ENCODE measurements at regions not wholly inside any gene's neighbourhood (a gene's known extent, or its start where the extent isn't known, plus 50 kb on each side); places are given as distances from the start of the nearest gene placed in this dataset.
A peak's percentile ranks its signal among the peaks of the same experiment; 100 is the strongest.
"Not testable (repeated sequence)": the region's sequence is repeated elsewhere in the genome, so short reads cannot be mapped to it uniquely, and the experiment has no call there.

DNA sequence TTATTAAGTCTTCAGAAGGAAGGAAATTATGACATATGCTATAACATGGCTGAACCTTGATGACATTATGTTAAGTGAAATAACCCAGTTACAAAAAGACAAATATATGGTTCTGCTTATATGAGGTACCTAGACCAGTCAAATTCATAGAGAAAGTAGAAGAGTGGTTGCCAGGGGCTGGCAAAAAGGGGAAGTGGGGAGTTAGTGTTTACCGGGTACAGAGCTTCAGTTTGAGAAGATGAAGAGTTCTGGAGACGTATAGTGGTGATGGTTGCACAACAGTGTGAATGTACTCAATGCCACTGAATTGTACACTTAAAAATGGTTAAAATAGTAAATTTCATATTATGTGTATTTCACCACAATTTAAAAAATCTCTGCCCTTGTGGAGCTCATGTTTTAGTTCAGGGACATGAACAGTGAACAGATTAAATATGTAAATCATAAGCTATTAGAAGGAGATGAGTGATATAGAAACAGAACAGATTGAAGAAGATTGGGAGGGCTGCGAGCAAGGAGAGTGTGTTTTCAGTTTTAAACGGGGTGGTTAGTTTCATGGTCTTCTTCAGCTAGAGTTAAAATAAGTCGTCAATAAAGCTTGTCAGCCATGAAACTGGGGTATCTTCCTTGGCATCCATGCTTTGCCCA lies 355.2 kb downstream of the KCNRG start:
- no peak for DNase-seq (ENCODE audit: low read depth, low spot score)
- no peak overlapping the region for H3K27ac ChIP-seq

- H3K27ac ChIP-seq = no peak overlapping the region
- no peak for DNase-seq (ENCODE audit: low read depth, low spot score)
These were observed 359.3 kb downstream of the KCNRG start for GRCh38 chr13:50374517-50374916.

- H3K27ac ChIP-seq = no peak overlapping the region
- no peak for DNase-seq (ENCODE audit: low read depth, low spot score)
These were observed 360.5 kb downstream of the KCNRG start for GRCh38 chr13:50375792-50376191.

- H3K27ac ChIP-seq = no peak overlapping the region
- DNase-seq (ENCODE audit: low read depth, low spot score) = no peak
These were observed 361.8 kb downstream of the KCNRG start for GRCh38 chr13:50376895-50377575.

DNA sequence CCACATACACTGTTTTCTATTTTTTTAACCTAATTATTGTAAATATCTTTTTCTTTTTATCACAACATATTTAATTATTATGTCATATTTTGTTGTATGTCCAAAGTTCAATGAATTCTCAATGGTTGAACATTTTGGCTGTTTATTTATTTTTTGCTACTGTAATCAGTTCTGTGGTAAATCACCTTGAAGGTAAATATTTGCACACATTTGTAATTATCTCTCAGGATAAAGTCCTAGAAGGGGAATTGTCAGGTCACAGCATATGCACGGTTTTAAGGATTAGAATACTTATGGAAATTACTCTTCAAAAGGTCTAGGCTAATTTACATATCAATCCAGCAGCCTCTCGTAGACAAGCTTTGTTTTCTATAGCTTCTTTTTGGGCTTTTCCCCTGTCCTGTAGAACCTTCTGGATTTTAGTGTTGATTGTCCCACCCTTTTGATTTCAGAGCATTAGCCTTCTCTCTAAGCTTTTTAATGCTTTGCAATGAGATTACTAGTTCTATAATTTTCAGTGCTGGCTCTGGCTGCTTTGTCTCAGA lies 362.6 kb downstream of the KCNRG start:
- no peak overlapping the region for H3K27ac ChIP-seq
- no peak for DNase-seq (ENCODE audit: low read depth, low spot score)

DNA sequence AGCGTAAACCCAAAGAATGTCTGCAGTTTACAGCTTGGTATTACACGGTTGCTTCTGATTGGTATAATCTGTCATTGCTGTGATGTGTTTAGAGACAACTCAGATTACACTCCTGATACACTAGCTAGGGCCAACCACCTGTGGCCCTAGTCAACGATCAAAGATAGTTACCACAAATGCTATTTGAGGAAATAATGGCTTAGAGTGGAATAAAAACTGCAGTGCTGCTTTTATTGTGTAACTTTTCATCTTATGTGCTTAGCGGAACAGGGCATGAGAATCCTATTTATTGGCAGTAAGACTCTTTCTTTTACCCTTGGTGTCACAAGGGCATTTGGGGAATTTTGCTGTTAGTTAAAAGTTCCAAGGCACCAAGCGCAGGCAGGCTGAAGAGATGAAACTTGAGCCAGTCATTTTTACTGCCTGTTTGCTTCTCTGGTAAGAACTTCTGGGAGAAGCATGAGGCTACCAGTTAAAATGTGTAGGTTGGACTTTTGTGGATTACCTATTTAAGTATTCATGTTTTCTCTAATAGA lies 363.3 kb downstream of the KCNRG start:
- no peak overlapping the region for H3K27ac ChIP-seq
- DNase-seq (ENCODE audit: low read depth, low spot score) = no peak

DNA sequence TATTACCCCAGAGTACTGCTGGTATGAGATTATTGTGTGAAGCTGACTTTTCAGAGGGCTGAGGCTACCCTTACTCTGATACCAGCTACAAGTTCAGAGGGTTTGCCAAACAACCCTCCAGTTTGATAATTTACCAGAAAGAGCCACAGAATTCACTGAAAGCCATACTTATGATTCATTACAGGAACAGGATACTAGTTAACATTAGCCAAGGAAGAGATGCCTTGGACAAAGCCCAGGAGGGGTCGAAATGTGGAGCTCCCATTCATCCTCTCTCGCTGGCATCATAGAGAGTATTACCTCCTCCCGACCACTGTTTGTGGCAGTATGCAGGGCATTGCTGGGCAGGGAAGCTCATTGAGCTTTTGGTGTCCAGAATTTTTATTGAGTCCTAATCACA lies 364.3 kb downstream of the KCNRG start:
- no peak overlapping the region for H3K27ac ChIP-seq
- DNase-seq (ENCODE audit: low read depth, low spot score) = no peak

GRCh38 chr13:50380905-50381304 lies 365.7 kb downstream of the KCNRG start:
- H3K27ac ChIP-seq = no peak overlapping the region

DNA sequence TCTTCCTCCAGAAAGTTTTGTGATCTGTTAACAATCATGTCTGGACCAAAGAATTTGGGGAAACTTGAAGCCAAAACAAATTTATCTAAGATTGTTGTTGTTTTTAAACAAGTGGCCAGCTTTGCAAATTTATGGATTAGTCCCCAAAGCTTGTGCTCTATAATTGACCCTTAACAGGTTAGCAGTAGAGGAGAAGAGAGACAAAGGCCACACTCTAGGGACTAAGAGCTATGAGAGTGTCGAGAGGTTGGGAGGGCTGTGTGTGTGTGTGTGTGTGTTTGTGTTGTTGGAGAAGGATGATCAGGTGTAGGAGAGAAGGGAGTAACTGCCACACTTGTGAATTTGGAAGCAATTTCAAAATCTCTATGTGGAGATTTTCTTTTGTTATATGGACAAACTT lies 367.3 kb downstream of the KCNRG start:
- no peak for DNase-seq (ENCODE audit: low read depth, low spot score)

More at GRCh38 chr13:50380905-50381304, 365.7 kb downstream of the KCNRG start:
- DNase-seq (ENCODE audit: low read depth, low spot score) = no peak

GRCh38 chr13:50382951-50383350 lies 367.7 kb downstream of the KCNRG start:
- no peak overlapping the region for H3K27ac ChIP-seq
- DNase-seq (ENCODE audit: low read depth, low spot score) = no peak

More for the DNA sequence above, 367.3 kb downstream of the KCNRG start:
- no peak overlapping the region for H3K27ac ChIP-seq

- DNase-seq (ENCODE audit: low read depth, low spot score) = no peak
- H3K27ac ChIP-seq = no peak overlapping the region
These were observed 369.5 kb downstream of the KCNRG start for GRCh38 chr13:50384724-50385123.

- DNase-seq (ENCODE audit: low read depth, low spot score) = no peak
- H3K27ac ChIP-seq = no peak overlapping the region
These were observed 371.4 kb downstream of the KCNRG start for GRCh38 chr13:50386541-50387050.

DNA sequence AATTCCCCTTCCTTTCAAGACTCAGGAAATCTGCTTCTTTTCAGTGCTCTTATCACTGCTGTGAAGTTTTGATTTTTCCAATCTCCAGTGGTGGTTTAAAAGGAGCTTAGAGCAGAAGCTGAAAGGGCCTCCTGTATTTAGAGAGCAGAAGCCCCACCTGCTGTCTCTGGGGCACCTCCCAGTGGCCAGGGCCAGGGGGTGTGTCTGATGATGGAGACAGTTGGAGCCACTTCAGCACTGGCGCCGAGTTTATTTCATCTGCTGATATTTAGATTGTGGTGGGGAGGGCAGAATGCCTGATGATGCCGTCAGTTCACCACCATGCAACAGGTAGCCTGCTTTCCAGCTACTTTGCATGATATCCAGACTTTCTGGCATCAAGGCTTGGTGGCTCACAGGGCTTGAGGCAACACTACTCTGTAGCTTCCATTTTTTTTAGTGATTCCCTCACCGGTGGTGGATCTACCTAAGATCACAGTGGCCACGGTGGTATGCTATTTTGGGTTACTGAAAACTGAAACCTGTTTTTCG lies 371.9 kb downstream of the KCNRG start:
- DNase-seq (ENCODE audit: low read depth, low spot score) = no peak
- H3K27ac ChIP-seq = no peak overlapping the region

DNA sequence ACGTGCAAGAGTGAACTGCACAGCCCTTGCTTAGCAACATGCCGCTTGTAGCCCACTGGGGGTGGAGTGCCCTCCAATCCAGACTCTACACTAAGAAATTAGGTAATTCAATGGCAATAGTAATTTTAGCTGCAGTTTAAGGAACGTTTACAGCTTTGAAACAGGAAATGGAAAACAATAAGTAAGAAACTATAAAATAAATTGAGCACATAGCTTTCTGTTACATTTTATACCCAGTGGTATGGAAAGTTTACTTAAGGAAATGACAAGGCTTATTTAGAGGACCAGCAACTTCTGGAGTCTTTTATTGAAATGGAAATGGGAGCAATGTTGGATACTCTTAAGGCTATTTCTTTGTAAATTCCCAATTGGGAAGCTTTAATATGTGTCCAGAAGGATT lies 373.2 kb downstream of the KCNRG start:
- H3K27ac ChIP-seq = no peak overlapping the region
- no peak for DNase-seq (ENCODE audit: low read depth, low spot score)

GRCh38 chr13:50389726-50390125 lies 374.5 kb downstream of the KCNRG start:
- H3K27ac ChIP-seq = no peak overlapping the region
- no peak for DNase-seq (ENCODE audit: low read depth, low spot score)

DNA sequence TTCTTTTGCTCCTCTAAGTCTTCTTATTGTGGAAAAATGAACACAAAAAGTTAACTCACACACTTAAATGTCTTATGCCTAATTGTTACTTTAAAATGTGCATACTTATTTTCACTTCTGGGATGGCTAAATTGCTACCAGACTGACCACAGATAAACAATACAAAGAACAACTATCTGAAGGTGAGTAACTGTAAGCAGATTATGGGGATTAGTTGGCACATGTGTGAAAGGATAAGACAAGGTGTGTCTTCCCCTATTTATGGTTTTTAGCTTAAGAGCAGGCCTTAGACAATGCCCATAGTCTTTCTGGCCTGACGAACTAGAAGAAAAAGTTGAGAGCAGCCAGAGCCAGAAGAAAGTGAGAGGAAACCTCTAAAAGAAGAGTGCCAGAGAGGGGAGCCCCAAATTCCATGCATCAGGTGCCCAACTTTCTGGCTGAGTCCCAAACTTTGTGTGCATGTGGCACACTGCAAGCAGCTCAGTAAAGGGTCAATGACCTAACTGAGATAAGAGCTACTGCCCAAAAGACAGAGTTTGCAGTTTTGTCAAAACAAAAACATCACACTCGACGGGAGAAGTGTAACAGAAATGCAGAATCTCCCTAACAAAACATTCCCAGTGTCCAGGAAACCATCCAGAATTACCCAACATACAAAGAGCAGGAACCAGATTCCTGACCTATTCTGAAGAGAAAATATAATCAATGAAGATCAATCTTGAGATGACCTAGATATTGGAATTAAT lies 375.4 kb downstream of the KCNRG start:
- H3K27ac ChIP-seq = no peak overlapping the region
- no peak for DNase-seq (ENCODE audit: low read depth, low spot score)

DNA sequence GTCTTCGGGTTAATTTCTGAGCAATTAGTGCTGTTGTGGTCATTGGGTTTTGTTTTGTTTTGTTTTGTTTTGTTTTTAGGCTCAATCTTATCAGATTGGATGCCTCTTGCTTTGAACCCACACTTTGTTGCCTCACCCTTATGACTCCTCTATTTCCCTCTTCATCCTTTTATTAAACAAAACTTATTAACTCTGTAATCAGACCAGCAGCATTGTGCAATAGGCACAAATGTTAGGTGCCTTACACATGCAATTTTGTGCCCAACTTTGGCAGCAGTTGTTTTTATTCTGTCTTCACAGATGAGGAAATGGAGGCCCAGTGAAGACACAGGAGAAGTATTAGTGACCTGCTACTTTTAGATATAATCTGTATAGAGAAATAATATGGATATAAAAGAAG lies 377.7 kb downstream of the KCNRG start:
- H3K27ac ChIP-seq = no peak overlapping the region
- DNase-seq (ENCODE audit: low read depth, low spot score) = no peak

- no peak for DNase-seq (ENCODE audit: low read depth, low spot score)
- H3K27ac ChIP-seq = no peak overlapping the region
These were observed 378.4 kb downstream of the KCNRG start for GRCh38 chr13:50393628-50394027.

DNA sequence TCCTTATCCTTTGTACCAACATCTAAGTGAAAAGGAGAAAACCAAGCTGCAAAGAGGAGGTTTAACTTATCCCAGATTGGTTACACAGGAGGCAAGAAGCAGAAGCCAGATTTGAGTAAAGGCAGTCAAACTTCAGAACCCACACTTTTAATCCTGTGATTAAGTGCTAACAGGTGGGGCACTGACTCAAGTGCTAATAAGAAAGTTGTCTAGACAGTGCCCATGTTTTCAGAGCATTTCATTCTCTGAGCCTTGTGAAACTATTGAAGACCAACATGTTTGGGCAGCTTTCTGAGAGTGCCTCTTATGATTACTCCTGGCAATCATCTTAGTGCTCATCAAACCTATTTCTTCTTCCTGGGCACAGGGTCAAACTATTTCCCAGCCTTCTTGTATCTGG lies 380.8 kb downstream of the KCNRG start:
- peak overlapping the region; percentile 81 for H3K27ac ChIP-seq
- peak; percentile 97 for DNase-seq (ENCODE audit: low read depth, low spot score)

DNA sequence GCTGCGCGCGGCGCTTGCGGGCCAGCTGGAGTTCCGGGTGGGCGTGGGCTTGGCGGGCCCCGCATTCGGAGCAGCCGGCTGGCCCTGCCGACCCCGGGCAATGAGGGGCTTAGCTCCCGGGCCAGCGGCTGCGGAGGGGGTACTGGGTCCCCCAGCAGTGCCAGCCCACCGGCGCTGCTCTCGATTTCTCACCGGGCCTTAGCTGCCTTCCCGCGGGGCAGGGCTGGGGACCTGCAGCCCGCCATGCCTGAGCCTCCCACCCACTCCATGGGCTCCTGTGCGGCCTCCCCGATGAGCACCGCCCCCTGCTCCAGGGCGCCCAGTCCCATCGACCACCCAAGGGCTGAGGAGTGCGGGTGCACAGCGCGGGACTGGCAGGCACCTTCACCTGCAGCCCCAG lies 381.4 kb downstream of the KCNRG start:
- not testable (repeated sequence) for DNase-seq (ENCODE audit: low read depth, low spot score)
- H3K27ac ChIP-seq = peak overlapping the region; percentile 81

Data from epithelial cell of prostate (primary cell).